ENCODE measurements at regions not wholly inside any gene's neighbourhood (a gene's known extent, or its start where the extent isn't known, plus 50 kb on each side); places are given as distances from the start of the nearest gene placed in this dataset.

- H3K4me2 ChIP-seq (ENCODE audit: low read length) = no peak overlapping the region
- H3K27ac ChIP-seq (ENCODE audit: low read depth, low read length) = no peak overlapping the region
- H3K4me3 ChIP-seq (ENCODE audit: low read length) = no peak overlapping the region
- no peaks in the 10 kb centered on the region for H3K4me1 ChIP-seq (ENCODE audit: control insufficient read depth, low read length)
- H3K27me3 ChIP-seq (ENCODE audit: control insufficient read depth, low read length) = peaks cover 33% of the 10 kb centered on the region
- H4K20me1 ChIP-seq (ENCODE audit: control insufficient read depth, insufficient read depth, low read depth, low read length) = no peaks in the 10 kb centered on the region
- no peaks in the 10 kb centered on the region for H3K79me2 ChIP-seq (ENCODE audit: control insufficient read depth, low read length)
- no peaks in the 10 kb centered on the region for H3F3A ChIP-seq (ENCODE audit: control insufficient read depth, insufficient read depth)
- no peaks in the 10 kb centered on the region for H3K9me2 ChIP-seq (replicated peaks; ENCODE audit: control insufficient read depth, low read length)
- H3K9me3 ChIP-seq (ENCODE audit: control insufficient read depth, insufficient read depth, low read length) = no peaks in the 10 kb centered on the region
- TF ChIP-seq EZH2phosphoT487 (IDR thresholded peaks at IDR 0.05; ENCODE audit: borderline replicate concordance, low read length) = no peak
- no peak for TF ChIP-seq CTCF (IDR thresholded peaks at IDR 0.05; ENCODE audit: low read depth, low read length, poor library complexity, severe bottlenecking)
- no peaks in the 10 kb centered on the region for H3K36me3 ChIP-seq (ENCODE audit: control insufficient read depth, low read length)
These were observed 144.0 kb upstream of the CIBAR2 start for GRCh38 chr16:85256190-85256739.

- Histone ChIP-seq H3K4me3 (ENCODE audit: low read length) (no peak overlapping the region), H3K27ac (ENCODE audit: low read depth, low read length) (no peak overlapping the region), H3K9me3 (ENCODE audit: control insufficient read depth, insufficient read depth, low read length) (no peaks in the 10 kb centered on the region), H4K20me1 (ENCODE audit: control insufficient read depth, insufficient read depth, low read depth, low read length) (no peaks in the 10 kb centered on the region), H3K79me2 (ENCODE audit: control insufficient read depth, low read length) (no peaks in the 10 kb centered on the region), H3K4me2 (ENCODE audit: low read length) (no peak overlapping the region), H3K9me2 (replicated peaks; ENCODE audit: control insufficient read depth, low read length) (no peaks in the 10 kb centered on the region), H3K4me1 (ENCODE audit: control insufficient read depth, low read length) (no peaks in the 10 kb centered on the region), H3K27me3 (ENCODE audit: control insufficient read depth, low read length) (peaks cover 45% of the 10 kb centered on the region), H3K36me3 (ENCODE audit: control insufficient read depth, low read length) (no peaks in the 10 kb centered on the region), H3F3A (ENCODE audit: control insufficient read depth, insufficient read depth) (no peaks in the 10 kb centered on the region)
- TF ChIP-seq EZH2phosphoT487 (IDR thresholded peaks at IDR 0.05; ENCODE audit: borderline replicate concordance, low read length) (no peak), CTCF (IDR thresholded peaks at IDR 0.05; ENCODE audit: low read depth, low read length, poor library complexity, severe bottlenecking) (no peak)
These were observed 145.2 kb upstream of the CIBAR2 start for GRCh38 chr16:85257483-85257882.

- H3K27ac ChIP-seq (ENCODE audit: low read depth, low read length) = no peak overlapping the region
- no peak overlapping the region for H3K4me2 ChIP-seq (ENCODE audit: low read length)
- no peaks in the 10 kb centered on the region for H3K9me3 ChIP-seq (ENCODE audit: control insufficient read depth, insufficient read depth, low read length)
- H3K79me2 ChIP-seq (ENCODE audit: control insufficient read depth, low read length) = no peaks in the 10 kb centered on the region
- H3K27me3 ChIP-seq (ENCODE audit: control insufficient read depth, low read length) = peaks cover 51% of the 10 kb centered on the region
- H3K4me1 ChIP-seq (ENCODE audit: control insufficient read depth, low read length) = no peaks in the 10 kb centered on the region
- no peak overlapping the region for H3K4me3 ChIP-seq (ENCODE audit: low read length)
- no peaks in the 10 kb centered on the region for H3K36me3 ChIP-seq (ENCODE audit: control insufficient read depth, low read length)
- H4K20me1 ChIP-seq (ENCODE audit: control insufficient read depth, insufficient read depth, low read depth, low read length) = no peaks in the 10 kb centered on the region
- no peaks in the 10 kb centered on the region for H3F3A ChIP-seq (ENCODE audit: control insufficient read depth, insufficient read depth)
- TF ChIP-seq CTCF (IDR thresholded peaks at IDR 0.05; ENCODE audit: low read depth, low read length, poor library complexity, severe bottlenecking) (no peak), EZH2phosphoT487 (IDR thresholded peaks at IDR 0.05; ENCODE audit: borderline replicate concordance, low read length) (no peak)
- H3K9me2 ChIP-seq (replicated peaks; ENCODE audit: control insufficient read depth, low read length) = no peaks in the 10 kb centered on the region
These were observed 145.9 kb upstream of the CIBAR2 start for GRCh38 chr16:85258166-85258565.
